ENCODE measurements at regions not wholly inside any gene's neighbourhood (a gene's known extent, or its start where the extent isn't known, plus 50 kb on each side); places are given as distances from the start of the nearest gene placed in this dataset.

- TF ChIP-seq CTCF (IDR thresholded peaks at IDR 0.05; ENCODE audit: low read depth, low read length), result no peak
- TF ChIP-seq EZH2phosphoT487 (IDR thresholded peaks at IDR 0.05; ENCODE audit: low read depth), result no peak
Measured at GRCh38 chr9:7336356-7337065, 463.1 kb downstream of the DMAC1 start.

All from OCI-LY3 (cell line).